HCT116 (cell line): ENCODE measurements at regions not wholly inside any gene's neighbourhood (a gene's known extent, or its start where the extent isn't known, plus 50 kb on each side); places are given as distances from the start of the nearest gene placed in this dataset.

ENCODE experiments used
- ATAC-seq: fragments of 200-7000 bp; cut with Tn5 transposase; 2 replicates; pipeline ENCODE4 v1.9.1; 2020; ENCODE audit warnings: mild to moderate bottlenecking, moderate library complexity
- BruUV-seq: library from RNA; stranded (reverse); fragments of 400-500 nt; replicated peaks from 2 replicates; lab custom pipeline; 2021; lab: Mats Ljungman, UMichigan
- CTCF ChIA-PET: fragments of 300-600 bp; sonication (Branson Sonifier 250); formaldehyde crosslinking; loops from one replicate; lab custom pipeline; 2021; ENCODE audit warnings: antibody characterized with exemption; lab: Charles Lee
- POLR2A ChIA-PET: fragments of 300-600, 350-600 bp; sonication (Branson Sonifier 250); formaldehyde crosslinking; loops from one replicate; lab custom pipeline; 2021; ENCODE audit warnings: antibody characterized with exemption; lab: Charles Lee
- RAD21 ChIA-PET, 2 experiments: fragments of 300-600 bp; sonication (Branson Sonifier 250); formaldehyde crosslinking; loops; one replicate each; lab custom pipeline; 2023; ENCODE audit warnings: low total read pairs in 2 of 2; ENCODE audit not compliant: uncharacterized antibody in 2 of 2, unreplicated experiment in 2 of 2, low non-redundant PET in 1 of 2; lab: Charles Lee
- DNase-seq: peaks from one replicate; pipeline ENCODE4 v3.0.0-alpha.2; 2010; ENCODE audit warnings: low read depth, low spot score
- H2AFZ ChIP-seq: fragments of 200-600 bp; shearing (Covaris generic), sonication (generic); 2 replicates; pipeline ENCODE4 v1.6.1; 2017; ENCODE audit warnings: low read depth, mixed run types, mixed read lengths, antibody characterized with exemption, low read length; ENCODE audit not compliant: poor library complexity, severe bottlenecking
- H3K27ac ChIP-seq: 2 replicates; pipeline ENCODE4 v1.5.1; 2012; ENCODE audit warnings: low read depth, low read length
- H3K27me3 ChIP-seq: fragments of 200-600 bp; sonication (generic); 2 replicates; pipeline ENCODE4 v1.6.1; 2016; ENCODE audit warnings: mixed run types, low read length, mixed read lengths; ENCODE audit not compliant: insufficient read depth
- H3K36me3 ChIP-seq, 2 experiments: fragments of 200-500 bp in 1 of 2; fragments of 200-600 bp in 1 of 2; sonication (Bioruptor generic) in 1 of 2; sonication (generic) in 1 of 2; 2 replicates each; pipeline versions ENCODE4 v1.5.1 to v1.6.1; 2014 to 2016; ENCODE audit warnings: low read length in 2 of 2, inconsistent platforms in 1 of 2, mixed read lengths in 1 of 2, mixed run types in 1 of 2; ENCODE audit not compliant: insufficient read depth in 2 of 2, control insufficient read depth in 1 of 2
- H3K4me1 ChIP-seq, 2 experiments: fragments of 200-600 bp in 1 of 2; sonication (generic) in 1 of 2; 2 replicates each; pipeline versions ENCODE4 v1.5.1 to v1.6.1; 2012 to 2017; ENCODE audit warnings: low read length in 2 of 2, inconsistent platforms in 1 of 2, mild to moderate bottlenecking in 1 of 2, mixed read lengths in 1 of 2, mixed run types in 1 of 2, moderate library complexity in 1 of 2; ENCODE audit not compliant: insufficient read depth in 2 of 2, control insufficient read depth in 1 of 2
- H3K4me2 ChIP-seq: fragments of 200-600 bp; sonication (generic); 2 replicates; pipeline ENCODE4 v1.6.1; 2017; ENCODE audit warnings: mixed run types, low read length, mixed read lengths
- H3K4me3 ChIP-seq, 2 experiments: fragments of 200-600 bp in 1 of 2; sonication (generic) in 1 of 2; replicated peaks in 1 of 2; 2 replicates each; pipeline ENCODE4 v1.5.1; 2011 to 2016; ENCODE audit warnings: low read length in 2 of 2, control low read depth in 1 of 2, low read depth in 1 of 2, mild to moderate bottlenecking in 1 of 2, mixed read lengths in 1 of 2, mixed run types in 1 of 2
- H3K79me2 ChIP-seq: fragments of 200-600 bp; sonication (generic); 2 replicates; pipeline ENCODE4 v1.6.1; 2017; ENCODE audit warnings: mild to moderate bottlenecking, mixed run types, low read length, moderate library complexity, mixed read lengths; ENCODE audit not compliant: insufficient read depth
- H3K9ac ChIP-seq: fragments of 200-600 bp; sonication (generic); 2 replicates; pipeline ENCODE4 v1.6.1; 2016; ENCODE audit warnings: low read length, mixed read lengths
- H3K9me2 ChIP-seq: fragments of 200-600 bp; sonication (generic), shearing (Covaris generic); 2 replicates; pipeline ENCODE4 v1.6.1; 2017; ENCODE audit warnings: mixed run types, mild to moderate bottlenecking, moderate library complexity; ENCODE audit not compliant: insufficient read depth
- H3K9me3 ChIP-seq, 2 experiments: fragments of 200-500 bp in 1 of 2; fragments of 200-600 bp in 1 of 2; sonication (Bioruptor generic) in 1 of 2; sonication (generic) in 1 of 2; 2 replicates each; pipeline ENCODE4 v1.6.1; 2014 to 2017; ENCODE audit warnings: low read length in 2 of 2, mixed read lengths in 2 of 2, inconsistent platforms in 1 of 2, low read depth in 1 of 2, mild to moderate bottlenecking in 1 of 2, mixed run types in 1 of 2, moderate library complexity in 1 of 2; ENCODE audit not compliant: control insufficient read depth in 1 of 2, insufficient read depth in 1 of 2
- H4K20me1 ChIP-seq: fragments of 200-600 bp; sonication (generic), shearing (Covaris generic); 2 replicates; pipeline ENCODE4 v1.6.1; 2017; ENCODE audit warnings: mixed run types, mild to moderate bottlenecking, moderate library complexity; ENCODE audit not compliant: insufficient read depth
- CTCF ChIP-seq, 3 experiments: fragments of 200-600 bp in 1 of 3; sonication (generic) in 1 of 3; IDR thresholded peaks in 2 of 3; conservative IDR thresholded peaks in 1 of 3; 2 replicates each; pipeline ENCODE4 v1.5.1; 2012 to 2017; ENCODE audit warnings: low read depth in 2 of 3, low read length in 2 of 3, antibody characterized with exemption in 1 of 3, borderline replicate concordance in 1 of 3, control low read depth in 1 of 3, mild to moderate bottlenecking in 1 of 3, mixed read lengths in 1 of 3, mixed run types in 1 of 3, moderate library complexity in 1 of 3; ENCODE audit not compliant: insufficient read depth in 1 of 3
- POLR2A ChIP-seq: IDR thresholded peaks from 2 replicates; pipeline ENCODE4 v1.7.0; 2011; ENCODE audit warnings: borderline replicate concordance; ENCODE audit not compliant: insufficient read depth, insufficient read length; ENCODE audit errors: extremely low read depth
- REST ChIP-seq: IDR thresholded peaks from 2 replicates; pipeline ENCODE4 v1.6.1; 2012; ENCODE audit warnings: low read depth
- SIN3A ChIP-seq: IDR thresholded peaks from 2 replicates; pipeline ENCODE4 v1.6.1; 2012; ENCODE audit warnings: low read depth
- ZBTB33 ChIP-seq: IDR thresholded peaks from 2 replicates; pipeline ENCODE4 v1.6.1; 2011; ENCODE audit warnings: mild to moderate bottlenecking, low read length, moderate library complexity; ENCODE audit not compliant: insufficient replicate concordance; ENCODE audit errors: extremely low read depth
- intact Hi-C: fragments of 100-400 bp; cut with micrococcal nuclease; formaldehyde crosslinking; loops from 2 replicates; pipeline ENCODE4 v1.10.0; 2022

GRCh38 chr1:189596197-189596596 lies 881.5 kb downstream of the BRINP3 start:
- no peaks in the 10 kb centered on the region for H3K9me3 ChIP-seq
- no peak overlapping the region for H3K4me3 ChIP-seq
- H3K4me1 ChIP-seq, result no peaks in the 10 kb centered on the region
- no peak overlapping the region for H3K9ac ChIP-seq
- DNase-seq (no peak), ATAC-seq (no peak)
- no peak overlapping the region for H3K27ac ChIP-seq
- no TSS peak for BruUV-seq
- H3K79me2 ChIP-seq, result no peaks in the 10 kb centered on the region
- H4K20me1 ChIP-seq, result no peaks in the 10 kb centered on the region
- ChIA-PET POLR2A (no interaction called here), CTCF (no interaction called here), RAD21 (no interaction called here)
- H3K9me2 ChIP-seq, result no peaks in the 10 kb centered on the region
- no peaks in the 10 kb centered on the region for H3K27me3 ChIP-seq
- H3K36me3 ChIP-seq, result no peaks in the 10 kb centered on the region
- H3K4me2 ChIP-seq, result no peak overlapping the region
- no peak for TF ChIP-seq CTCF (IDR thresholded peaks at IDR 0.05 in 2 of 3, conservative IDR thresholded peaks at IDR 0.05 in 1 of 3; ENCODE audit: borderline replicate concordance in 1 of 3, insufficient read depth in 1 of 3, low read depth in 2 of 3, low read length in 2 of 3)
- TF ChIP-seq POLR2A, result no peak
- TF ChIP-seq SIN3A, result no peak
- TF ChIP-seq ZBTB33, result no peak
- no peak for TF ChIP-seq REST
- H2AFZ ChIP-seq, result no peak overlapping the region
- intact Hi-C loops, result no loop called here
